Skeletal muscle cell (primary cell): ENCODE measurements at regions not wholly inside any gene's neighbourhood (a gene's known extent, or its start where the extent isn't known, plus 50 kb on each side); places are given as distances from the start of the nearest gene placed in this dataset.

ENCODE experiments used
- DNase-seq: peaks from one replicate; pipeline ENCODE4 v3.0.0-alpha.2; 2010; ENCODE audit warnings: low read depth
- H3K4me3 ChIP-seq: 2 replicates; pipeline ENCODE4 v1.5.1; 2011; ENCODE audit warnings: low read depth, mild to moderate bottlenecking, control low read depth, low read length, moderate library complexity

DNA sequence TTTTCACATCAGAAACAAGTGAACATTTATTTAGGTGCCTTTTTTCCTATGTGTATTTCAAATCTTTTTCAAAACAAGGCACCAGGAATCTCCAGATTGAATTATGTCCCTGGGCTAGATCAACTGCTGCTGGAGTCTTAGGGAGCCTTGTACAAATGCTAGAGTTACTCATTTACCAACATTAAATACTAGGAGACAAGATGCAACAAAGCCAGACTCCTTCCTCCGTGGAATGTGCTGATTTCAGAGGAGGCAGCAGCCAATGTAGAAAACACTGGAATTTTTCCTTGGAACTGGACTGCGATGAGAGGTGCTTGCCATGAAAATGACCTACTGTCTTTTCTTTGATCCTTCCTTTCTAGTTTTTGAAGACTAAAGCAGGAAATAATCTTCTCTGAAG, 1514.7 kb upstream of the MIR17HG start:
- DNase-seq: no peak
- no peak overlapping the region for H3K4me3 ChIP-seq

DNA sequence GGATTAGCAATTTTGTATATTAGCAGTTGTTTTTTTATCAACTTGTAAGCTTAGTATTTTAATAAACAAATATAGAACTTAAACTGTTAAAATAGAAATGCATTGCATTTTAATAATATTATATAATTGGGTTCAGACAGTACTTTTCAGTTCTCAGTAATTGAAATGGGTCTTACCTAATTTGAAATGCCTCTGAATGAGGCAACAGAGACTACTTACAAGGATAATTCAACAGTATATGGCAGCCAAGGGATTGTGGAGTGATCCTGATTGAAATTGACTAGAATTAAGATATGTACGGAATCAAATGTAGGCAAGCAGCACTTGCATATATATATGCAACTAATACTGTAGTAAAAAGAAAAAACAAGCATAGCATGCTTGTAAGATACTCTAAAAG, 1503.9 kb upstream of the MIR17HG start:
- no peak for DNase-seq
- no peak overlapping the region for H3K4me3 ChIP-seq

DNA sequence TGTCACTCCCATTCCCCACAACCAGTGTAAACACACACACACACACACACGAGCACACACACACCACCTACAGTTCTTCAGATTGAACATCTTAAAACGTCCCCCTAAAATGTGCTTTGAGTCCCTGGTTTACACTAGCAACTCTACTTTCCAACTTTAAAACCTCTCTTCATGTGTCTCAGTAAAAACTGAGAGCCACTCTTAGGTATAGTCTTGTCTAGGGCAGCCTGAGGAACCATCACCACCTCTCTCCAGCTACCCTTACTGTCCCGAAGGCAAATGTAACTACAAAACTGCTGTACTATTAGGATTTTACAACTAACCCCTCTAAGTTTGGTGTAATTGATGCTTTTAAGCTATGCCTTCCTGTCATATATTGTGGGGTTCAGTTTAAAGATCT, 1501.6 kb upstream of the MIR17HG start:
- H3K4me3 ChIP-seq: no peak overlapping the region

DNA sequence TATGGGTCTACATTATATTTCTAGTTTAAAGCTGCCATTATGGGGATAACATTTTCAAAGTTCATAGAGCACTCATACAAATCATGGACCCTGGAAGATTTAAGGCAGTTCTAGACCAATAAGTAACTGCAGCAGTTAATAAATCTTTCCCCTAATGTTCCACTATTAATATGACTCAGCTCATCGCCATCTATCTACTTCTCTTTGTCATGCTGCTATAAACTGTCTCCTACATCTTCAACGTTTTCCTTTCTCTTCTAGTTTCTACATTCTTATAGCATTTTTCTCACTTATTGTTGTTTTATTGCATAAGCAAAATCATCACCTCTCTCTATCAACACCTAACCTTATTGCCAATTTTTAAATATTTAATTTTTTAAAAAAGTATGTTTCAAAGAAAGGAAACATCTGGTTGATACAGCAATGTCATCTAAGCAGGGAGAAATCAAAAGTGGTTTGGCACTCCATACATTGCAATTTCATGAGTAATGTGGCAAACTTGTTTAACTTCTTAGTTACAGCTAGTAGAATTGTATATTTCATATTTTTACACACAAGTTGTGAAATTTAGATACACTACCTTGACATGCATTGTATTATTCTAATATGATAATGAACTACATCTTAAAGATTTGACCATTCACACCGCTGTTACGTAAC, 1500.4 kb upstream of the MIR17HG start:
- DNase-seq: peak; percentile 15
- H3K4me3 ChIP-seq: no peak overlapping the region

More for the DNA sequence above, 1501.6 kb upstream of the MIR17HG start:
- no peak for DNase-seq

DNA sequence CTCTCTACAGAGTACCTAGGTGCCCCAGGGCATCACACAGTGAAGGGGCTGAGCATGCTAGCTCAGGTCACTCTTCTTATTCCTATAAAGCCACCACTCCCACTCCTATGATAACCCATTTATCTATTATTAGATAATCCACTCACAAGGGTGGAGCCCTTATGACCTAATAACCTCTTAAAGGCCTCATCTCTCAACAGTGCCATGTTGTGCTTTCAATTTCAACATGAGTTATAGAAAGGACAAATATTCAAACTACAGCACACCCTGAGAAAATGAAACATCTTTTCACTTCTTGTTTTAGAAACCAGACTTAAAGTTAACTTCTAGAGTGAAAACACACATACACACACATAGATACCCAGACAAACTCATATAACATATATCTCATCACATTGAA, 1494.9 kb upstream of the MIR17HG start:
- no peak for DNase-seq
- H3K4me3 ChIP-seq: no peak overlapping the region

DNA sequence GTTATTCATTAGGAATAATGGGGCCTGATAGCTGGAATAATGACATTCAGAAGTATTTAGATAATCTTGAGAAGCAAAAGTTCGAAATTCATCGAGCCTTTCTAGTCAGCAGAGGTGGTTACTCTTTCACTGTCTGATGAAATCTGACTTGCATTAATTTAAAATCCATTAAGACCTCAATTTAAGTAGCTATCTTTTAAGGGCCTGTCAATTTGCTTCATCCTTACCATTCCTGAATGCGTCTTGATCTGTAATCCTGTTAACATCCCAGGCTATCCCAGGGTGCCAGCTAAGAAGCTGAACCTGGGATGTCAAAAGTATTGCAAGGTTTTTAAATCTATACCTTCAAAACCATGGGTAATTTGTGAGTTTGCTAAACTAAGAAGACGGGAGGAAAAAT, 1491.0 kb upstream of the MIR17HG start:
- DNase-seq: no peak
- H3K4me3 ChIP-seq: no peak overlapping the region

DNA sequence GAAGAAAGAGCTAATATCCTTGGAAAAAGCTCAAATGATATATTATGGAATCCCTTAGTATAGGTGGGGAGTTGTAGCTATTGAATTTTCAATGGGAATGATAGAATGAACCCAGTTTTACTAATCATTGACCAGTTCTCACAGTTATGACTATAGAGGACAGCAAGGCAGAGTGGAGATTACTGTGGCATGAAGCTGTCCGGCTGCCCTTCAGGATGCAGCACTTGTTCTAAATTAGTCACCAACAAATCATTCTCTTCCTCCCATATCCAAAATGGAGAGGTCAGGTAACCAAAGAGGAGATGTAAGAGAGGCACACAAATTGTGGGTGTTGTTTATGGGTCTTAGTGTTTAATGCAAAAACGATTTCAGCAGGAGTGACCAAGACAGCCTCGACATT, 1490.0 kb upstream of the MIR17HG start:
- no peak for DNase-seq
- no peak overlapping the region for H3K4me3 ChIP-seq

DNA sequence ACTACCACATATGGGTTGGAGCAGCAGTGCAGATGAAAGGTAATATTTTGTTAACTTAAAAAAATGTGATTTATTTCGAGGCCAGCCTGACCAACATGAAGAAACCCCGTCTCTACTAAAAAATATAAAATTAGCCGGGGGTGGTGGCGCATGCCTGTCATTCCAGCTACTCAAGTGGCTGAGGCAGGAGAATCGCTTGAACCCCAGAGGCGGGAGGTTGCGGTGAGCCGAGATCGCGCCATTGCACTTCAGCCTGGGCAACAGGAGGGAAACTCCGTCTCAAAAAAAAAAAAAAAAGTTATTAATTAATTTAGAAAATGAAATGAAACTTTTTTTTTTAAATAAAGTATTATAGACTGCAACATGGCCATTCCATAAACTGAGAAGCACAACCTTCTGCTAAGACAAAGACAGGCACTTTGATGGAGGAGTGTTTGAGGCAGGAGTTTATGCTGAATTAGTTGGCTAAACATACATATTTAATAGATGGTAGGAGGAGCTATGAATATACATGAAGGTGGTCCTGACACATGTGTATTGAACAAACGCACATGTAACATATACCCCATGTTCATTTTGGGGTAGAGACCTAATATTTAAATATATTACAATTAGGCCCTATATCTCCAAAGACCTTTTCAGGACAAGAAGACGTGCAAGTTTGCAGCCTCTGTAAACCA, 1485.3 kb upstream of the MIR17HG start:
- no peak overlapping the region for H3K4me3 ChIP-seq
- DNase-seq: no peak

DNA sequence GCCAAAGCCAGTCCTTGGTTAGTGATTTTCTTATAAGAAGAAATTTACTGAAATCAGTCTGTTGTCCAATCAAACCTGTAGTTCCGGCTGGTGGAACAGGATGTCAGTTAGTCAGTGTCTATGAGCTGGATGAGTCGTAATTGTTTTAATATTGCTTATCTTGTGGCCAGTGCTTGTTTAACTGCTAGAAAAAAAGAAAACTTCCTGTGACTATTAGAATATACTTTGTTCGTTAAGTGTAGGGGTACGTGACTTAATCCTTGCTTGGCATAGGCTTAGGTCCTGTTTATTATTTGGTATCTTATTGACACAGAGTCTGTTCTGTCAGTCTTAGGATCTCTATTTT, 1484.8 kb upstream of the MIR17HG start:
- no peak overlapping the region for H3K4me3 ChIP-seq

DNA sequence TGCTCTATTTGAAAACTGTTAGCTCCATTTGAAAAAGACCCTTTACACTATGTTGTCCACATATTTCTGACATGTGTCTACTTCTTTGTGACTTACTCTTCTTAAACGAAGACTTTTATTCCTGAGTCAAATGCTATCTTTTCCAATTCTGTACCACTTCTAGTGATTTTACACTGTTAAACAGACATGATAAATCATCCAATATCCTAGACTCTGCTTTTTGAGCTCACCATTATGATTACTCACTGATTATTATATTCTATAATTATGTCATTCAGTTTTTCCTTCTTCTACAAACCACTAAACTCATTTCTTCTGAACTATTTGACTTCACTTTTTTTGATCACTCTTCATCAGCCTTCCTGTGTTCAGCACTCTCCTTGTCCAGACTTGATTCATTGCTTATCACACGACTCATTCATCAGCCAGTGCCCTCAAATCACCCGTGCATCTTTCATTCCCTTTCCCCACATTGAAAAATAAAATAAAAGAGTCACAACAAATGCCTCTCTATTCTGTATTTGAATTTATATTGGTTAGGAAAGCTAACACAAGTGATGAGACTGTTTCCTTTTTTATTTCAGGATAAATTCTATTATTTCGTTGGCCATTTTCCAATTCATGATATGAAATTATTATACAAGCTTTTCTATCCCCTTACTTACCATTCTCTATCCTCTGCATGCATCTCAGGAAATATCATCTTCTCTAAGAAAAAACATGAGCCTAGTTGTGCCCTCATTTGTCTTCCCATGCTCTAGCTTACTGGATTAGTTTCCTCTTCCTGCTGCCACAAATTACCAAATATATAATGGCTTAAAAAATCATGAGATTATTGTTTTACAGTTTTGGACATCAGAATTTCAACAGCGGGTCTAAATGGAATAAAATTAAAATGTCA, 1482.1 kb upstream of the MIR17HG start:
- H3K4me3 ChIP-seq: no peak overlapping the region
- no peak for DNase-seq

More for the DNA sequence above, 1484.8 kb upstream of the MIR17HG start:
- DNase-seq: peak; percentile 2

DNA sequence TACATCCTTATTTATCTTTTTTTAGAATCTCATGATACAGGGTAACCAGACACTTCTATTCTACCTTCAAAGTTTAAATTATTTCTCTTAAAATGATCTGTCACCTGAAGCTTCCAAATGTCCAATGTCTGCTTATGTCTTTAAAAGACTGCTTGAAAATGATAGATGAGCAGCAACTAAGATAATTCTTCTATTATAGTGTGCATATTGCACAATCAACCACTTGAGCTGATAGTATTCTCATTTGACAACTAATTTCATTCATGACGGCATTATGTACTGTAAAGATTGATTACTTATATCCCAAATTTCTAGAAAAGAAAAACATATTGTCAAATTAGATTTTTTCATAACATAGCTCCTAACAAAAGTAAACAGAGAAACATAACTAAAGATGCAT, 1478.2 kb upstream of the MIR17HG start:
- DNase-seq: no peak

DNA sequence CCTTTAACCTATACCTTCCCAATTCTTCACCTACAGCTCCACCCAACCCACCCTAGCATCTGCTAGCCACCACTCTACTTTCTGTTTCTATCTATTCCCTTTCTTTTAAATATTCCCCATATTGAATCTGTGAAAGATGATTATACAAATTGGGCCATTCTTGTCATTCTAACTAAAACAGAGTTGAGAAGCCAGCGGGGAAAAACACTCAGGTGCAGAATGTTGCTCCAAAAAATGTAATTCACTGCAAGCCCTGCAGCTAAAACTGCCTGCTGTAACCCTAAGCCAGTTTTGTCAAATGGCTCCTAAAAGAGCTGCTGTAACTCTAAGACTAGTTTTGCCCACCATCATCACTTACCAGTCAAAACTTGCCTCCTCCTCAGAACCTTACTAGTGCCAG, 1468.6 kb upstream of the MIR17HG start:
- no peak overlapping the region for H3K4me3 ChIP-seq
- DNase-seq: no peak

More for the DNA sequence above, 1478.2 kb upstream of the MIR17HG start:
- H3K4me3 ChIP-seq: no peak overlapping the region

DNA sequence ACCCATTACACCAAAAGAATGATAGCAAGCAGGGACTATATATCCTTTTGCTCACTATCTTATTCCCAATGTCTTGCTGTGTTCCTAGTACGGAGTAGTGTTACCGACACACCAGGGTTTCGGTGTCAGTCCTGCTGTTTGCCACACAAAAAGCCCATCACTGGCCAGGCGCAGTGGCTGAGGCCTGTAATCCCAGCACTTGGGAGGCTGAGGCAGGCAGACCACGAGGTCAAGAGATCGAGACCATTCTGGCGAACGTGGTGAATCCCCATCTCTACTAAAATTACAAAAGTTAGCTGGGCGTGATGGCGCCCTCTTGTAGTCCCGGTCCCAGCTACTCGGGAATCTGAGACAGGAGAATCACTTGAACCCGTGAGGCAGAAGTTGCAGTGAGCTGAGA, 1467.3 kb upstream of the MIR17HG start:
- no peak overlapping the region for H3K4me3 ChIP-seq
- no peak for DNase-seq

DNA sequence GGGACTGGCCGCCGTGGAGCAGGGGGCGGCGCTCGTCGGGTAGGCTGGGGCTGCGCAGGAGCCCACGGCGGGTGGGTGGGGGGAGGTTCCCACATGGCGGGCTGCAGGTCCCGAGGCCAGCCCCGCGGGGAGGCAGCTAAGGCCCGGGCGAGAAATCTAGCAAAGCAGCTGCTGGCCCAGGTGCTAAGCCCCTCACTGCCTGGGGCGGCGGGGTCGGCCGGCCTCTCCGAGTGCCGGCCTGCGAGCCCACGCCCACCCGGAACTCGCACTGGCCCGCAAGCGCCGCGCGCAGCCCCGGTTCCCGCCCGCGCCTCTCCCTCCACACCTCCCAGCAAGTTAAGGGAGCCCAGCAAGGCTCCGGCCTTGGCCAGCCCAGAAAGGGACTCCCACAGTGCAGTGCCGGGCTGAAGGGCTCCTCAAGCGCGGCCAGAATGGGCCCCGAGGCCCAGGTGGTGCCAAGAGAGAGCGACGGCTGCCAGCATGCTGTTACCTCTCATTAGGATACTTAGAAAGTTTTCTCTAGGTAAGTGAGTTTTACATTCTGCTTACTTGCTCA, 1463.5 kb upstream of the MIR17HG start:
- DNase-seq: no peak
- H3K4me3 ChIP-seq: no peak overlapping the region

DNA sequence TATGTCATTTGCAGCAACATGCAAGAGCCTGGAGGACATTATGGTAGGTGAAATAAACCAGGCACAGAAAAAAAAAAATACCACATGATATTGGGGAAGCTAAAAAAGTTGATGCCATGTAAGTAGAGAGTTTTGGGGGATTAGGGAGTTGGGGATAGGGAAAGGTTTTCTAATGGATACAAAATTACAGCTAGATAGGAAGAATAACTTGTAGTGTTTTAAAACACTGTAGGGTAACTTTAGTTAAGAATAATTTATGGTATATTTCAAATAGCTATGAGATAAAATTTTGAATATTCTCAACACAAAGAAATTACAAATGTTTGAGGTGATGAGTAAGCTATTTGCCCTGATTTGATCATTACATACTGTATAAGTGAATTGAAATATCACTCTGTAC, 1456.7 kb upstream of the MIR17HG start:
- no peak overlapping the region for H3K4me3 ChIP-seq
- no peak for DNase-seq

DNA sequence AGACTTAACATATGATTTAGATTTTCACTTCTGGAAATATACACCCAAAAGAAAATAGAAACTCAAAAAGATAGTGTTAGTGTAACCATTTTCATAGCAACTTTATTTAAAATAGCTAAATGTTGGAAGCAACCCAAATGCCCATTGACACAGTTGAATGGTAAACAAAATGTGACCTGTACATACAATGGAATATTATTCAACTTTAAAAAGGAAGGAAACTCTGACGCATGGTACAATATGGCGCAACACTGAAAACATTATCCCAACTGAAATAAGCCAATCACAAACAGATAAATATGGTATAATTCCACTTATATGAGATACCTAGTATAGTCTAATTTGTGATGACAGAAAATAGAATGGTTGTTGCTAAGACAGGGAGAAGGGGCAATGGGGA, 1456.1 kb upstream of the MIR17HG start:
- no peak overlapping the region for H3K4me3 ChIP-seq
- DNase-seq: no peak

DNA sequence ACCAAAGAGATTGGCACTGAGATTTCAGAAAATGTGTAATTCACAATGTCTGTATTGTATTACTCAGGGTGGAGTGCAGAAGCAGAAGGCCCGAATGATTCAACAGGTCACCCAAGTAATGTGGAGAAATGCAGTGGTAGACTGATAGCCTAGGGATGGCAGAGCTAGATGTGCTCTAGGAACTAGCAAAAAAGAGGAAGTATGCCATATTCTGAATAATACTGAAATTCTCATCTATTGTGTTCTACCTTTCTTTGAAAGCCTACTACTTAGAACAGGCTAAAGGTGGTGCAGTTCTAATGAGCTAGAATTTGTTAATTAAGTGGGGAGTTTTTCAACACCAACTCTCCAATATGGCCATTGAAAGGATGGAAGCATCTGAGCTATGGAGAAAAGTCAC, 1449.8 kb upstream of the MIR17HG start:
- no peak overlapping the region for H3K4me3 ChIP-seq
- DNase-seq: no peak

DNA sequence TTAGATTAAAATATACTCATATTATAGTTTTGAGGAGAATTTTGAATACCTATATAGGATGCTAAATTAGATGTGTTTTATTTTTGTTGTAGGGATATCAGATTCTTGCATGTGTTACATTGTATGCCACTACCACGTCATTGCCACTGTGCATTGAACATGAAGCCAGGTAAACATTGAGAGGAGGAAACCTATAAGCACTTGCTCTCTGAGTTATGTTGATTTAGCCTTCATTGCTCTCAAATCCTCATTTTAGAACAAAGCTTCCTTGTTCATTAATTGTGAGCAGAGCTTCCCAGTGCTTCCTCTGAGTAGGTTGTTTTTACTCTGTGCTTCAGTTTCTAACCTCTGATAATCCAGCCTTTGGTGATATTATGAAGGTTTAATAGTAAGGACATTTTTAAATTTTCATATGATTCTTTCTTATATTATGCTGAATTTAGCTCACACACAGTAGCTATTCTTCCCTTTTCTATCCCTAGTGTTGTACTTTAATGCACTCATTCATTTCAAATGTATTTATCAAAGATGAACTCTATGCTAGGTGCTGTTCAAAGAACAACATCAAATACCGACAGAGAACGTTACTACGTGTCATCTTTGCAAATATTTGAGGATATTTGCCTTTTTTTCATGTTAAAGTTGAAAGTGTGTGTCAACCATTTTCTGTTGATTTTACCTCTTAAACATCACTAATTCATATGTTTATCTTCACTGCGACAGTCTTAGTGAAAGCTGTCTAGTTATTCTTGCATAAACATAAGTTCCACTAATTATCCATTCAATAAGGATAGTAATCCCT, 1448.0 kb upstream of the MIR17HG start:
- no peak overlapping the region for H3K4me3 ChIP-seq
- DNase-seq: no peak

DNA sequence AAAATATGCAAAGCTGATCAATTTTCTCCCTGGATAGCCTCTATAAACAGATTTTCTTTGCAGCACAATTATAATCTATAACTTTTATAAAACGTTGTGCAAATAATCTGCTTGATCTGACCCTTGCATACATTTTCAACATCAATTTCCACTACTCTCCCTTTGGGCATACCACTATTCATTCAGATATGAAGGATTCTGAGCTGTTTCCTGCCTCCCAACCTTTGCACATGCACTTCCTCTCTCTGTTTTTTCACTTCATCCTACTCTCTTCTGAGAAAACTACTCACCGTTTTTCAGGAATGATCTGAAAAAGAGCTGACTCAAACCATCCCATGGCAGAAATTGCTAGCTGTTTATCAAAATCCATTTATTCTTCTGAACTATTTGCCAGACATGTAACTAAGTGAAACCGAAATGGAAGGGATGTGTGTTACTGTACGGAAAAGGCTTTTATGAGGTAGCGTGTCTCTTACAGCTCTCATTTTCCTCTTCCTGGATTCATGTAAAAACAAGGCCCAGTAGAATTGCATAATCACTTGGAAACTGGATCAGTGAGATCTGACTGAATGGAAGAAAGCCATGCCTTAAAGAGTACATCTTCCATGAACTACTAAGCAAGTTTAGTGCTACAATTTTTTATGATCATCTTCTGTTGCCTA, 1447.3 kb upstream of the MIR17HG start:
- H3K4me3 ChIP-seq: no peak overlapping the region
- DNase-seq: peak; percentile 19
